NB4 (cell line): ENCODE measurements at regions not wholly inside any gene's neighbourhood (a gene's known extent, or its start where the extent isn't known, plus 50 kb on each side); places are given as distances from the start of the nearest gene placed in this dataset.

Experiments
- MAX ChIP-seq: IDR thresholded peaks from 2 replicates; pipeline ENCODE4 v1.6.1; 2011; ENCODE audit warnings: low read depth, low read length
- MYC ChIP-seq: IDR thresholded peaks from 2 replicates; pipeline ENCODE4 v1.6.1; 2011; ENCODE audit warnings: low read depth, low read length
- POLR2A ChIP-seq: IDR thresholded peaks from 2 replicates; pipeline ENCODE4 v1.6.1; 2011; ENCODE audit warnings: mild to moderate bottlenecking; ENCODE audit not compliant: insufficient read length; ENCODE audit errors: extremely low read depth
- TF ChIP-seq, protein P1 (sequence below): IDR thresholded peaks from one replicate; pipeline ENCODE4 v1.5.1; 2012; ENCODE audit warnings: low read depth, low read length

DNA sequence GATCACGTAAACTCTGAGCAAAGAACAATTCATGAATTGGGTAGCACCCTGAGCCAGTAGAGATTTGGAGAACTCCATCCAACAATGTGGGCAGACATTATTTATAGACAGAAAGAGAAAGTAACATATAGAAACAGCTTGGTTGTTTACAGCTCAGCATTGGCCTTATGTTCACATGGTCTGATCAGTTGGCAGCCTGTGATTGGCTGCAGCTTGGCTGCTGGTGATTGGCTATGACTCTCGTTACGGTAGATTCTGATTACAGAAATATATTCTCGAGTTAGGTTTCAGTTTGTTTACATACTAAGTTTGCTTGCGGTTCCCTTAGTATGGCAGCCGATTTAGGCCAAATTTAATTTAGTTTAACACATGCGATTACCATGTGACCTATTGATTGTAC, 663.4 kb downstream of the RAPGEF2 start:
- no peak for TF ChIP-seq POLR2A
- TF ChIP-seq, protein P1, sequence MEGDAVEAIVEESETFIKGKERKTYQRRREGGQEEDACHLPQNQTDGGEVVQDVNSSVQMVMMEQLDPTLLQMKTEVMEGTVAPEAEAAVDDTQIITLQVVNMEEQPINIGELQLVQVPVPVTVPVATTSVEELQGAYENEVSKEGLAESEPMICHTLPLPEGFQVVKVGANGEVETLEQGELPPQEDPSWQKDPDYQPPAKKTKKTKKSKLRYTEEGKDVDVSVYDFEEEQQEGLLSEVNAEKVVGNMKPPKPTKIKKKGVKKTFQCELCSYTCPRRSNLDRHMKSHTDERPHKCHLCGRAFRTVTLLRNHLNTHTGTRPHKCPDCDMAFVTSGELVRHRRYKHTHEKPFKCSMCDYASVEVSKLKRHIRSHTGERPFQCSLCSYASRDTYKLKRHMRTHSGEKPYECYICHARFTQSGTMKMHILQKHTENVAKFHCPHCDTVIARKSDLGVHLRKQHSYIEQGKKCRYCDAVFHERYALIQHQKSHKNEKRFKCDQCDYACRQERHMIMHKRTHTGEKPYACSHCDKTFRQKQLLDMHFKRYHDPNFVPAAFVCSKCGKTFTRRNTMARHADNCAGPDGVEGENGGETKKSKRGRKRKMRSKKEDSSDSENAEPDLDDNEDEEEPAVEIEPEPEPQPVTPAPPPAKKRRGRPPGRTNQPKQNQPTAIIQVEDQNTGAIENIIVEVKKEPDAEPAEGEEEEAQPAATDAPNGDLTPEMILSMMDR: no peak
- no peak for TF ChIP-seq MAX
- TF ChIP-seq MYC: no peak
